HG03095 (cell line): ENCODE measurements at regions not wholly inside any gene's neighbourhood (a gene's known extent, or its start where the extent isn't known, plus 50 kb on each side); places are given as distances from the start of the nearest gene placed in this dataset.
"Not testable (repeated sequence)": the region's sequence is repeated elsewhere in the genome, so short reads cannot be mapped to it uniquely, and the experiment has no call there.

ENCODE experiments used
- ATAC-seq: cut with Tn5 transposase; IDR thresholded peaks from one replicate; pipeline ENCODE4 v1.9.1; 2021; ENCODE audit warnings: moderate library complexity; ENCODE audit not compliant: unreplicated experiment

DNA sequence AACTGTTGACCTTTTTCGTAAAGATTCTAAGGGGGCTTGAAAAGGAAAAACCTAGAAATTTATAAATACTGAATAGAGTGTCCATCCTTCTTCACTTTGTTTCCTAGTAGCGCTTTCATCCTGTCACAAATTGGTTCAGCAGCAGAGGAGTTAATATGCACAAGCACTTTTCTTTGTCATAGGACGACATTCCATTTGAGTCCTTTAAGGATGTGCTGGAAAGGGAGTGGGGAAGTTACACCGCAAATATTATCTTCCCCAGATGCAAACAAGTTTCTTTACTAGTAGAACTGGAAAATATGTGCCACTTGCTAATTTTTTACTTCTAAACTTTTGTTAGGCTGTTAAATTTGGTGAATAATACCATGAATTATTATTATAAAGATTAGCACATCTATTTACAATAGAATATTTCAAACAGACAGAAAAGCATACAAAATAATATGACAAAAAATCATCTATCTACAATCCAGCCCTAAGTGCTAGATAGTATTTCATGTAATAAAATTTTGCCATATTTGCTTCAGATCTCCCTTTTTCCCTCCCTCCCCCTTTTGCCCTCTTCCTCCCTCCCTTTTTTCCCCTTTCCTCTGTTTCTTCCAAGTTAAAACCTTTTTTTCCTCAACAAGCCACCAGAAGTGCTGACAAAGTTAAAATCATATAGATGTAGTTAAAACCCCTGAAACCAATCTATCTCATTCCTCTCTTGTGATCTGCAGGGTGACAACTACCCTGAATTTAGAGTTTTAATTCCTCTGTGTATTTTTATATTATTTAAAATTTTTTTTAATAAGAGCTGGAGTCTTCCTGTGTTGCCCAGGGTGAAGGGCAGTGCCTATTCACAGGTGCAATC lies 50.5 kb upstream of the MAP4K3 start:
- no peak for ATAC-seq

DNA sequence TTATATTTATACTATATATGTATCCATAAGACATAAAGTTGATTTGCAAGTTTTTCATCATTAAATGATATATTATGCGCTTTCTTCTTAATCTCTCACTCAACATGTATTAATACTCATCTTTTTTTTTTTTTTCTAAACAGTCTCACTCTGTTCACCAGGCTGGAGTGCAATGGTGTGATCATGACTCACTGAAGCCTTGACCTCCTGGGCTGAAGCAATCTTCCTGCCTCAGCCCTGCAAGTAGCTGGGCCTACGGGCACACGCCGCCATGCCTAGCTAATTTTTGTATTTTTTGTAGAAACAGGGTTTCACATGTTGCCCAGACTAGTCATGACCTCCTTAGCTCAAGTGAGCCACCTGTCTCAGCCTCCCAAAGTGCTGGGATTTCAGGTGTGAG lies 51.4 kb upstream of the MAP4K3 start:
- no peak for ATAC-seq

DNA sequence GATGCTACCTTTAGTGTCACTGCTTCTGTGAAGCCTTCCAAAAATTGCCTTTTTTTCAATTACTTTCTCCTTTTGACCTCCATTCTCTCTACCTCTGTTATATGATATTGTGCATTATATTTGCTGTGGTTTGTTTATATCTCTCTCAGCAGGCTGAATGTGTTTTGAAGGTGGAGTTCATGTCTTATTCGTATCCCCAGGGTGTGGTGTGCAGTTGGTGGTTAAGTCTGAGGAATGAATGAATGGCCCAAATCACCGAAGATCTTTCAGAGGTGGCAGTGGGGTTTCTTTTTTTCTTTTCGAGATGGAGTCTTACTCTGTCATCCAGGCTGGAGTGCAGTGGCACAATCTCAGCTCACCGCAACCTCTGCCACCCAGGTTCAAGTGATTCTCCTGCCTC lies 53.5 kb upstream of the MAP4K3 start:
- ATAC-seq = no peak

GRCh38 chr2:39491653-39492052 lies 54.6 kb upstream of the MAP4K3 start:
- ATAC-seq = peak; percentile 1

DNA sequence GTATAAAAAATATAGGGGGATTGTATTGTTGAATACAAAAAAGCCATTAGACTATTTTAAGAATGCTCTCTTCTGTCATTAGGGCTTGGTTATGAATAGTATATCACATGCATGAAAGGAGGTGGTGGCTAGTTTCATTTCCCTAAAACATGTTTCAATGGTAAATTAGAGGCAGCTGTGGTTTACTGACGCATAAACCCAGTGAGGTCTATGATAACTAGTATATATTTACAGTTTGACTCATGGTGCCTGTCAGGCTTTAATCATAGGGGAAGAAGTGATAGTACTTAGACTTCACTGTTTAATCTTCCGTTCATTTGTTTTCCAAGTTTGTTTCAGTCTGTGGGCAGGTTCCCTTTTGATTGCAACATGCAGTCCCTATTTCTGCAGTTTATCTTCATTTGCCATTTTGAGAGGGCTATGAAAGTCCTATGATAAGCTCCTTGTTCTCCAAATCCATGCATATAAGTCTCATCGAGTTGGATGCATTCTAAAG lies 55.1 kb upstream of the MAP4K3 start:
- peak; percentile 97 for ATAC-seq

GRCh38 chr2:39492716-39493115 lies 55.6 kb upstream of the MAP4K3 start:
- no peak for ATAC-seq

GRCh38 chr2:39494784-39495251 lies 57.7 kb upstream of the MAP4K3 start:
- ATAC-seq = peak; percentile 31

DNA sequence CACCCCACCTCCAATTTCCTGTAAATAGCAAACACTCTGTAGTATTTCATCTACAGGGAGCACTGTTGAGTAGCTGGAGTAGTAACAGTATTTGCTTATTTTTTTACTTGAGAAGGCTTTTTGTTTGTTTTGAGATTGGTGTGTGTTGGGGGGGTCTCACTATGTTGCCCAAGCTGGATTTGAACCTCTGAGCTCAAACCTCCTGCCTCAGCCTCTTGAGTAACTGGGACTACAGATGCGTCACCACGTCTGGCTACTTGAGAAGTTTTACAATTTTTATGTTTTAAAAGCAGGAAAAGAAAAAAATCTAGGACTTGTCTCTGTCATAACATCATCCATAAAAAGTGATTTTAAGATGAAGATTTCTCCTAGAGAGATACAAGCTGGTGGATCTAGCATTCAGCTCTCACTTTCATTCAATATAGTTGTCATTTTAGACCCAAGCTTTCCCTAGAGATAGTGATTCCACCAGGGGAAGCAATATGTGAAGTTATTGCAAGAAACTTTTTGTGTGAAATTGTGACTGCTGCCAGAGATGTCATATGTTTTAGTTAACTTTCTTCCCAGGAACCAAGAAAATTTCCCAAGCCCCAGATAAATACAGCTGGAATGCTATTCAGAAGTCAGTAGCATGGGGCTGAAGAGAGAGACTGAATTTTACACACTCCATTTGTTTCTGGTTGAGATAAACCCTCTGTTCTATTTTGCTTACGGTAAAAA lies 60.2 kb upstream of the MAP4K3 start:
- ATAC-seq = no peak

DNA sequence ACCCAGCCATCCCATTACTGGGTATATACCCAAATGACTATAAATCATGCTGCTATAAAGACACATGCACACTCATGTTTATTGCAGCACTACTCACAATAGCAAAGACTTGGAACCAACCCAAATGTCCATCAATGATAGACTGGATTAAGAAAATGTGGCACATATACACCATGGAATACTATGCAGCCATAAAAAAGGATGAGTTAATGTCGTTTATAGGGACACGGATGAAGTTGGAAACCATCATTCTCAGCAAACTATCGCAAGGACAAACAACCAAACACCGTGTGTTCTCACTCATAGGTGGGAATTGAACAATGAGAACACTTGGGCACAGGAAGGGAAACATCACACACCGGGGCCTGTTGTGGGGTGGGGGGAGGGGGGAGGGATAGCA lies 61.1 kb upstream of the MAP4K3 start:
- not testable (repeated sequence) for ATAC-seq

- ATAC-seq = no peak
Observed at GRCh38 chr2:39498786-39499185, 61.7 kb upstream of the MAP4K3 start.

DNA sequence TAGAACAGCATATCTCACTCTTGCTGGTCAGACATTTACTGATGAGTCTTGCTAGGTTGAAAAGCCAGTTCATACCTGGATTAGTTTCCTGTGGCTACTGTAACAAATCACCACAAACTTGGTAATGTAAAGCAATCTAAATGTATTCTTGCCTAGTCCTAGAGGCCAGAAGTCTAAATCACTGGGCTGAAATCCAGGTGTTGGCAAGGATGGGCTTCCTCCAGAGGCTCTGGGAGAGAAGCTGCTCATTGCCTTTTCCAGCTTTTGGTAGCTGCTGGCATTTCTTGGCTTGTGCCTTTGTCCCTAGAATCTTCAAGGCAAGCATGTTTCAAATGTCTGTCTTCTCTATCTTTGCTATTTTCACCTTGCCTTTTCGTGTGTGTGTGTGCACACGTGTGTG lies 62.3 kb upstream of the MAP4K3 start:
- ATAC-seq = no peak

GRCh38 chr2:39501412-39501811 lies 64.3 kb upstream of the MAP4K3 start:
- ATAC-seq = no peak

DNA sequence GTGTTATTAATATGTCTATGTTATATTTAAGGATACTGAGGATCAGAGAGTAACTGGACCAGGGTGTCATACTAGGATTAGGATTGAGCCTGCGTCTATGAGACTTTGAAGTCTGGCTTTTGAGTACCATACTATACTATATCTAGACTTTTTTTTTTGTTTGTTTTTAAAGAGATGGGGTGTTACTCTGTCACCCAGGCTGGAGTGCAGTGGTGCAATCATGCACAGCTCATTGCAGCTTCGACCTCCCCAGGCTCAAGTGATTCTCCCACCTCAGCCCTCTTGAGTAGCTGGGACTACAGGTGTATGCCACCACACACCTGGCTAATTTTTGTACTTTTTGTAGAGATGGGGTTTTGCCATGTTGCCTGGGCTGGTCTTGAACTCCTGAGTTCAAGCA lies 66.2 kb upstream of the MAP4K3 start:
- no peak for ATAC-seq

GRCh38 chr2:39504790-39505335 lies 67.8 kb upstream of the MAP4K3 start:
- no peak for ATAC-seq

GRCh38 chr2:39506215-39506614 lies 69.1 kb upstream of the MAP4K3 start:
- no peak for ATAC-seq

DNA sequence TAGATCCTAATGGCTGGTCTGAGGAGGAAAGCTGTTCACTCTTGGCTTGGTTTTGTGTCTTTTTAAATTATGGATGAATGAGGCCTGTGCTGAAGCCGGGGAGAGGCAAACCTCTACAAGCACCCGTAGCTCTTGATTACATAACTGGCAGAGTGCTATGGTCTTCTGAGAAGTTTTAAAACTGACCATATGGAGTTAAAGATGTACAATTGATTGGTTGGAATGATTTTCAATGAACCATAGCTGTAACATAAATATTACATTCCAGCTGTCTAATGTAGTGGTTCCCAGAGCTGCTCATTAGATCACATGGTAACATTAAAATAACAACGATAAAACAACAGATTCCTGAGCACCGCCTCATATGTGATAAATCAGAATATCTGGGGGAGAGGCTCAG lies 71.1 kb upstream of the MAP4K3 start:
- ATAC-seq = no peak

GRCh38 chr2:39510140-39510539 lies 73.1 kb upstream of the MAP4K3 start:
- ATAC-seq = no peak

- ATAC-seq = no peak
Observed at GRCh38 chr2:39511219-39511604, 74.1 kb upstream of the MAP4K3 start.

GRCh38 chr2:39511605-39512433 lies 74.7 kb upstream of the MAP4K3 start:
- no peak for ATAC-seq

GRCh38 chr2:39512434-39512935 lies 75.4 kb upstream of the MAP4K3 start:
- ATAC-seq = no peak

GRCh38 chr2:39512941-39513340 lies 75.9 kb upstream of the MAP4K3 start:
- ATAC-seq = no peak
